Renal cortex interstitium (tissue), 11 donors: ENCODE measurements at regions not wholly inside any gene's neighbourhood (a gene's known extent, or its start where the extent isn't known, plus 50 kb on each side); places are given as distances from the start of the nearest gene placed in this dataset.
"Not testable (repeated sequence)": the region's sequence is repeated elsewhere in the genome, so short reads cannot be mapped to it uniquely, and the experiment has no call there.

Experiments
- DNase-seq, 11 donors: peaks; one replicate each; pipeline ENCODE4 v3.0.0-alpha.2; 2013; ENCODE audit warnings: low read depth in 9 of 11, low spot score in 4 of 11; ENCODE audit errors: extremely low read depth in 1 of 11

DNA sequence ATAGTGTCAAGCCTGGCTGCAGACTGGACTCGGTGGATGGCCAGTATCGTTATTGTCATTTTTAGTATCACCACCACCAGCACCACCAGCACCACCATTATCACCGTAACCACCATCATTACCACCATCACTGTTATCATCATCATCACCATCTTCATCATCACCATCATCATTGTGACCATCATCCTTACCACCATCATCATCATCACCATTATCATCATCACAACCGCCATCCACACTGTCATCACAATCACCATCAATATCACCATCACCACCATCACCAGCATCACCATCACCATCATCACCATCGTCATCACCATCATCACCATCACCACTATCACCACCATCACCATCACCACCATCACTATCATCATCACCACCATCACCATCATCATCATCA is 65.6 kb downstream of the FOXL3 start:
- no peak for DNase-seq

GRCh38 chr7:356087-356486 is 66.1 kb downstream of the FOXL3 start:
- no peak for DNase-seq

- no peak for DNase-seq
These were observed 66.9 kb downstream of the FOXL3 start for GRCh38 chr7:356691-357462.

GRCh38 chr7:357531-358209 is 67.7 kb downstream of the FOXL3 start:
- DNase-seq: no peak

DNA sequence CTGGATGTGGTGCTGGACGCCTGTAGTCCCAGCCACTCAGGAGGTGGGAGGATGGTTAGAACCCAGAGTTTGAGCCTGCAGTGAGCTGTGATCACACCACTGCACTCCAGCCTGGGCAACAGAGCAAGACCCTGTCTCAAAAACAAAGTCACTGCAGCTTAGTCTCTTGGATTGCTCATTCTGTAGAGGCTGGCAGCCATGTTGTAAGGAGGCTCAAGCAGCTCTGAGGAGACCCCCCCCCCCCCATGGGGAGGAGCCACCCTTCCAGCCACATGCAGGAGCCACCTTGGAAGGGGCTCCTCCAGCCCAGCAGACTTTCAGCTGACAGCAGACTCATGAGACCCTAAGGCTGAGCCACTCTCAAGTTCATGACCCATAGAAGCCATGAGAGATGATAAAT is 68.4 kb downstream of the FOXL3 start:
- no peak for DNase-seq

- no peak for DNase-seq
These were observed 69.3 kb downstream of the FOXL3 start for GRCh38 chr7:359226-359765.

DNA sequence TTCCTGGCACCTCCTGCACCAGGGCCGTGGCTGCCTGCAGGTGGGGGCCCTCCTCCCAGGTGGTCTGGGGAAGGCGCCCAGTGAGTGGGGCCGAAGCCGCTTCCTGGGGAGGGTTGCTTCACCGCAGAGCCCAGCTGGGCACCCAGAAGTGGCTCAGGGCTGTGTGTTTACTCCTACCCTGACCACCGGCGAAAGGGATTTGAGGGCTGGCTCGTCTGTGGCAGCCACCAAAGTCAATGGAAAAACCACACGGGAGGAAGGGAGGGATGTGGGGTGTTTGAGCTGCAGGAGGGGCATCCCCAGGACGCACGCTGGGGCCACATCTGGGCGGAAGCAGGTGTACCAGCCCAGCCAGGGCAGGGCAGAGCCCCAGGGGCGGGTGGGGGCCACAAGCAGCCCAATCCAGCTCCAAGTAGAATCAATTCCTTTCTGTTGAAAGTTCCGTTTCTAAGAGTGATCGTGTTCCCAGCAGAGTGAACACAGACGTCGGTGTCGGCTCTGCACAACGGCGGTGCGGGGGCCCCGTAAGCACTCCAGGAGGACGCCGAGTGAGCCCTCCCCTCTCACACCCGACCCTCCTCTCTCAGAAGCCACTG is 69.9 kb downstream of the FOXL3 start:
- no peak for DNase-seq

- no peak for DNase-seq
These were observed 70.6 kb downstream of the FOXL3 start for GRCh38 chr7:360454-361100.

DNA sequence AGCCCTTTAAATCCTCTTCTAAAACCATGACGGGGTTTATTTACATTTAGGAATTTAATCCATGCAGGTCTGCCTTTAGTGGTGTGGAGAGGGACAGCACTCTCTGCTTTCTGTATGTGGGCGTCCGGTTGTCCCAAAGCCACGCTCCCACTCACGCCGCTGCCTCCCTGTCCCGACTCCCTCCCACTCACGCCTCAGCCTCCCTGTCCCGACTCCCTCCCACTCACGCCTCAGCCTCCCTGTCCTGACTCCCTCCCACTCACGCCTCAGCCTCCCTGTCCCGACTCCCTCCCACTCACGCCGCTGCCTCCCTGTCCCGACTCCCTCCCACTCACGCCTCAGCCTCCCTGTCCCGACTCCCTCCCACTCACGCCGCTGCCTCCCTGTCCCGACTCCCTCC is 71.2 kb downstream of the FOXL3 start:
- not testable (repeated sequence) for DNase-seq

GRCh38 chr7:361680-362401 is 71.9 kb downstream of the FOXL3 start:
- DNase-seq: no peak

- no peak for DNase-seq
These were observed 72.6 kb downstream of the FOXL3 start for GRCh38 chr7:362402-363096.

- DNase-seq: no peak
These were observed 73.7 kb downstream of the FOXL3 start for GRCh38 chr7:363626-364025.

- no peak for DNase-seq
These were observed 74.6 kb downstream of the FOXL3 start for GRCh38 chr7:364536-364935.

- no peak for DNase-seq
These were observed 75.6 kb downstream of the FOXL3 start for GRCh38 chr7:365593-365992.

DNA sequence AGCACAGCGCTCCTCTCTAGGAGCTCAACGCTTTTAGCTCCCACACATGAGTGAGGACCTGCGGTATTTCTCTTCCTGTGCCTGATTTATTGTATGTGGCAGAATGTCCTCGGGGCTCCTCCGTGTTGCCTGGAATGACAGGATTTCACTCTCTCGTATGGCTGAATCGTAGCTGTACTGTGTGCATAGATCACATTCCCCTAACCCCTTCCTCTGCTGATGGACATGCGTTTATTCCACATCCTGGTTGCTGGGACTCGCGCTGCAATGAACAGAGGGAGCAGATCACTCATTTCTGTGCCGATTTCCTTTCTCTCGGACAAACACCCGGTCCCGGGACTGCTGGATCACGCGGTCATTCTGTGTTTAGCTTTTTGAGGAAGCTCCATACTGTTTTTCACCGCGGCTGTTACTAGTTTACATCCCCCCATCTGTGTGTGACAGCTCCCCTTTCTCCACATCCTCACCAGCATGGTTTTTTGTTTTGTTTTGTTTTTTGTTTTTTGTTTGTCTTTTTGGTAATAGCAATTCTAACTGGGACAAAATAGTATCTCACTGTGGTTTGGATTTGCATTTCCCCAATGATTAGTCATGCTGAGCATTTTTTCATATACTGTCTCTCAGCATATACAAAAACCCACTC is 76.3 kb downstream of the FOXL3 start:
- peak in 1 of 11 donors; percentile 49 for DNase-seq

GRCh38 chr7:367351-367901 is 77.5 kb downstream of the FOXL3 start:
- DNase-seq: no peak

GRCh38 chr7:368651-369475 is 78.9 kb downstream of the FOXL3 start:
- no peak for DNase-seq
